ENCODE measurements at regions not wholly inside any gene's neighbourhood (a gene's known extent, or its start where the extent isn't known, plus 50 kb on each side); places are given as distances from the start of the nearest gene placed in this dataset.

DNA sequence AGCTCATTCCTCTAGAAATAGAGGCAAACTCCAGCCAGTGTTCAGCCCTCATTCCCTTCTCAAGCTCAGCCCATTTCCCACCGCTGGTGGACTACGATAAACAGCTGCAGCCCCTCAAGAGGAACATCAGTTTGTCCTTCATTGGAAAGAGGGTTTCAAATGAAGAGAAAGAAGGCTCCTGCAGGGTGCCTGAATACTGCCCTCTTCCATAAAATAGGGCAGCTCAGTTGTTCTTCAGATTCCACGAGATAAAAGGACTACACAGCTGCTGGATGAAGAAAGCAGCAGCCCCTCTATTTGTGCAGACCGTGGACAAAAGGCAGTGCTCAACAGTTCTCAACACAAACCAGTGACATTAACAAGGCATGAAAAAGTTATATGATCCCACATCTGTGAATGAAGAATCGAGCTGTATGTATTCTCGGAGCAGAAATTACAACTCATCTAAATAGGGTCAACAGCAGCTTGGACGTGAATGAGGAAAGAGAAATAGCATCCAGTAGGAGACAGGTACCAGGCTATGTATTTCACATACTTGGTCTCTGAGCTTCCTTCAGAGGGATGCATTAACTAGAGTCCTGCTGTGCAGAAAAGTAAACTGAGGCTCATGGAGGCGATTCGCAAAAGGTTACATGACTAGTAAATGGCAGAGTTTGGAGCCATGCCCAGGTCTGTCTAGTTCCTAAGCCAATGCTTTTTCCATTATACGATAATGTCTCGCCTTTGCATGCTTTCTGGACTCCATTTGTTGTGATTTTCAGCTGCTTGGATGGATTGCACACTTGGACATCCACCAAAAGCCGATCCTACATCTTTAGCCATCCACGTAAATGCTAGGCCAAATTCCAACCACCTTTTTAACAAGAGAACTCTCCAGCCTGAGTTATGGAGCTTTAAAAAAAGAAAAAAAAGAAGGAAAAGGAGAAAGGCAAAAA, 301.2 kb upstream of the PPARGC1A start:
- H3K27me3 Mint-ChIP-seq = no peaks in the 10 kb centered on the region
- no peak overlapping the region for H3K27ac Mint-ChIP-seq
- ChIA-PET CTCF (no interaction called here), POLR2A (no interaction called here)
- no peaks in the 10 kb centered on the region for H3K36me3 Mint-ChIP-seq (ENCODE audit: low read depth)
- ATAC-seq = no peak
- H3K9me3 Mint-ChIP-seq = no peaks in the 10 kb centered on the region
- no peaks in the 10 kb centered on the region for H3K4me1 Mint-ChIP-seq (ENCODE audit: low read depth)
- TF ChIP-seq, protein P1, sequence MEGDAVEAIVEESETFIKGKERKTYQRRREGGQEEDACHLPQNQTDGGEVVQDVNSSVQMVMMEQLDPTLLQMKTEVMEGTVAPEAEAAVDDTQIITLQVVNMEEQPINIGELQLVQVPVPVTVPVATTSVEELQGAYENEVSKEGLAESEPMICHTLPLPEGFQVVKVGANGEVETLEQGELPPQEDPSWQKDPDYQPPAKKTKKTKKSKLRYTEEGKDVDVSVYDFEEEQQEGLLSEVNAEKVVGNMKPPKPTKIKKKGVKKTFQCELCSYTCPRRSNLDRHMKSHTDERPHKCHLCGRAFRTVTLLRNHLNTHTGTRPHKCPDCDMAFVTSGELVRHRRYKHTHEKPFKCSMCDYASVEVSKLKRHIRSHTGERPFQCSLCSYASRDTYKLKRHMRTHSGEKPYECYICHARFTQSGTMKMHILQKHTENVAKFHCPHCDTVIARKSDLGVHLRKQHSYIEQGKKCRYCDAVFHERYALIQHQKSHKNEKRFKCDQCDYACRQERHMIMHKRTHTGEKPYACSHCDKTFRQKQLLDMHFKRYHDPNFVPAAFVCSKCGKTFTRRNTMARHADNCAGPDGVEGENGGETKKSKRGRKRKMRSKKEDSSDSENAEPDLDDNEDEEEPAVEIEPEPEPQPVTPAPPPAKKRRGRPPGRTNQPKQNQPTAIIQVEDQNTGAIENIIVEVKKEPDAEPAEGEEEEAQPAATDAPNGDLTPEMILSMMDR (IDR thresholded peaks at IDR 0.05) = no peak
- no peak for DNase-seq
- no peak overlapping the region for H3K4me3 Mint-ChIP-seq
- intact Hi-C loops (cut with micrococcal nuclease) = no loop called here

DNA sequence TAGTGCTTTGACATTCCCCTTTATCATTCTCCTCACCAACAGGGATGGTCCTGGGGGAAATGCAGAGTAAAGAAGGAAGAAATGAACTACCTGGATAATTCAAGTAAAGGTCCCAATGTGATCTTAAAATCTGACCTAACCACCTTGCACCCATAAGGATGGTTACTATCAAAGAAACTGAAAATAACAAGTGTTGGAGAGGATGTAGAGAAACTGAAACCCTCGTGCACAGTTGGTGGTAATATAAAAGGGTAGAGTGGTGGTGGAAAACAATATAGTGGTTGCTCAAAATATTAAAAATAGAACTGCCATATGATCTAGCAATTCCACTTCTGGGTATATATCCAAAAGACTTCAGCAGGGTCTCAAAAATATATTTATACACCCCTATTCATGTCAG, 298.6 kb upstream of the PPARGC1A start:
- Mint-ChIP-seq H3K9me3 (no peaks in the 10 kb centered on the region), H3K36me3 (ENCODE audit: low read depth) (no peaks in the 10 kb centered on the region), H3K27me3 (no peaks in the 10 kb centered on the region), H3K4me3 (no peak overlapping the region), H3K4me1 (ENCODE audit: low read depth) (no peaks in the 10 kb centered on the region), H3K27ac (no peak overlapping the region)
- ATAC-seq (no peak), DNase-seq (no peak)
- ChIA-PET CTCF (no interaction called here), POLR2A (no interaction called here)
- intact Hi-C loops (cut with micrococcal nuclease) = no loop called here
- TF ChIP-seq, protein P1 (IDR thresholded peaks at IDR 0.05) = no peak

DNA sequence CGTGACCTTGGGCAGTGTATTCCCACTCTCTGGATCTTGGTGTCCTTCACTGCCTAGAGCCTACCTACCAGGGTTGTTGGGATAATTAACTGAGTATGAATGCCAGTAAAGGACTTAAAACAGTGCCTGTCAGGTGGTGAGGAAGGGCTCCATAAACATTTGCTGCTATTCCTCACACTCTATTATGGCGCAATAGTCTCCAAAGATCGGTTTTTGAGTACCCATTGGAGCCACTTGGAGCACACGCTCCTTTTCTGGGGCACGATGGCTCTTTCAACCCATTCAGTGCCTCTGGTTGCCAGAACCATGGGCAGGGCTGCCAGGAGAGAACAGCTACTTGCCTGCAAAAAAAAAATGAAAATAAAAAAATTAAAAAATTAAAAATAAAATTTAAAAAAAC, 296.6 kb upstream of the PPARGC1A start:
- H3K4me1 Mint-ChIP-seq (ENCODE audit: low read depth) = no peaks in the 10 kb centered on the region
- ATAC-seq (no peak), DNase-seq (no peak)
- no peaks in the 10 kb centered on the region for H3K9me3 Mint-ChIP-seq
- intact Hi-C loops (cut with micrococcal nuclease) = no loop called here
- no peaks in the 10 kb centered on the region for H3K27me3 Mint-ChIP-seq
- no peak overlapping the region for H3K27ac Mint-ChIP-seq
- TF ChIP-seq, protein P1 (IDR thresholded peaks at IDR 0.05) = no peak
- ChIA-PET POLR2A (no interaction called here), CTCF (no interaction called here)
- H3K36me3 Mint-ChIP-seq (ENCODE audit: low read depth) = no peaks in the 10 kb centered on the region
- no peak overlapping the region for H3K4me3 Mint-ChIP-seq

DNA sequence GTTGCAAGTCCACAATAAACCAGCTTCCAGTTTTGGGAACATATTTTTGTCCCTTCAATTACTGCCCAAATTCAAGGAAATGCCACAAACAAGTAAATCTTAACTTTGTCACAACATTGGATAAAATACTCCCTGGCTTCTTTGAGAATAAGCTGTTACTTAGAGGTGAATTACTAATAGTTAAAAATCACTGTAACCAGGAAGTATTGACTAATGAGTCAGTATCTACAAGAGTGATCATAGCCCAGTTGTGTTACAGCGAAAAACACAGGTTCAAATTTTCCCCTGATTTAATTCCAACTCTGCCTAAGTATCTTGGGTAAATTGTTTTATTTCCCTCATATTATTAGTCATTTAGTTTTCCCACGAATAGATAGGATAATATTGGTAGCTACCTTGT, 291.2 kb upstream of the PPARGC1A start:
- CTCF ChIA-PET = no interaction called here
- no peaks in the 10 kb centered on the region for H3K4me1 Mint-ChIP-seq (ENCODE audit: low read depth)
- H3K4me3 Mint-ChIP-seq = no peak overlapping the region
- H3K36me3 Mint-ChIP-seq (ENCODE audit: low read depth) = no peaks in the 10 kb centered on the region
- no peak for DNase-seq
- TF ChIP-seq, protein P1 (IDR thresholded peaks at IDR 0.05) = no peak
- H3K27me3 Mint-ChIP-seq = no peaks in the 10 kb centered on the region
- no peak for ATAC-seq
- H3K27ac Mint-ChIP-seq = no peak overlapping the region
- POLR2A ChIA-PET = no interaction called here
- intact Hi-C loops (cut with micrococcal nuclease) = no loop called here
- peaks cover 3% of the 10 kb centered on the region for H3K9me3 Mint-ChIP-seq

DNA sequence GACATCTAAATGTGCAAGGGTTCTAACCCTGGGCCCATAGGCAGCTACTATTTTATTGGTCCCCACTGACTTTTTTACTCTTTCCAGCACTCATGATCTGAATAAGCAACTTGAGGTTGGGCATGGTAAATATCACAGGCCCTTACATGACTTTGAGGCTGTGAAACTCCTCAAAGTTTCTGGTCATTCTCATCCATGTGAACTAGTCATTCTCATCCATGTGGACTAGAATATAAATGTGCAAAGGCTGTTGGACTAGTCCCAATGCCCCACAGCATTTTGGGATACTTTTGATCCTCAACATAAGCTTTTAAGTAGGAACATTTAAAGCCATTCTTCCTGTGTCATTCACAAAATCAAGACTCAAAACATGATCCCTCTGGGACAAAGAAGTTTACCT, 290.7 kb upstream of the PPARGC1A start:
- intact Hi-C loops (cut with micrococcal nuclease) = no loop called here
- H3K27me3 Mint-ChIP-seq = no peaks in the 10 kb centered on the region
- H3K36me3 Mint-ChIP-seq (ENCODE audit: low read depth) = no peaks in the 10 kb centered on the region
- peaks cover 3% of the 10 kb centered on the region for H3K9me3 Mint-ChIP-seq
- CTCF ChIA-PET = no interaction called here
- H3K27ac Mint-ChIP-seq = no peak overlapping the region
- TF ChIP-seq, protein P1 (IDR thresholded peaks at IDR 0.05) = no peak
- DNase-seq (no peak), ATAC-seq (no peak)
- no peaks in the 10 kb centered on the region for H3K4me1 Mint-ChIP-seq (ENCODE audit: low read depth)
- POLR2A ChIA-PET = no interaction called here
- H3K4me3 Mint-ChIP-seq = no peak overlapping the region
